Globus pallidus (tissue), 1 donor: ENCODE measurements at regions not wholly inside any gene's neighbourhood (a gene's known extent, or its start where the extent isn't known, plus 50 kb on each side); places are given as distances from the start of the nearest gene placed in this dataset.
"Not testable (repeated sequence)": the region's sequence is repeated elsewhere in the genome, so short reads cannot be mapped to it uniquely, and the experiment has no call there.

Experiments
- DNase-seq: peaks from one replicate; pipeline ENCODE4 v3.0.0-alpha.2; 2015; ENCODE audit warnings: low spot score

DNA sequence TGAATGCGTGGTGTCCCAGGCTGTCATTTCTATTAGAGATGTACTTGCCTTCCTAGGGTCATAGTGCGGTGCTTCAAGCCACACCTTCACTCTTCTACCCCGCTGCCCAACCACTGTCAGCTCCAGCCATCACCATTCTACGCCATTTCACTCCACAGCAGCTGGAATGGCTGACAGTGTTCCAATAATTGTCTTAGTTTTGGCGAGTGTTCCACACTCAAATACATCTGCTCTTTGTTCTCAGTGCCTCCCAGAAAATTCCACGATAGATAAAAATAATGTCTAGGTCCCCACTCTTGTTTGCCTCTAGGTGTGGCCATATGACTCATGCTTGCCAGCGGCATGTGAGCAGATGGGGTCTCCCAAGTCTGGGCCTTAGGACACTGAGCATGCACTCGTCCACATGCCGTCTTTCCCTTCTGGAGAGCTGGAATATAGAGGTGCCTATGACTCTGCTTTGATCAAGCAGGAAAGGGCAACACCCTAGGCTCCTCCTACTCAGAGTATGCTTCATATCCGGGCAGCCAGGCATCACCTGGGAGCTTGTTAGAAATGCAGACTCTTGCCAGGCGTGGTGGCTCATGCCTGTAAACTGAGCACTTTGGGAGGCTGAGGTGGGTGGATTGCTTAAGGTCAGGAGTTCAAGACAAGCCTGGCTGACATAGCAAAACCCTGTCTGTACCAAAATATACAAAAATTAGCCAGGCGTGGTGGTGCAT, 163.0 kb downstream of the BRMS1L start:
- DNase-seq: peak; percentile 86

- DNase-seq: no peak
These were observed 162.4 kb downstream of the BRMS1L start for GRCh38 chr14:35988550-35988949.

DNA sequence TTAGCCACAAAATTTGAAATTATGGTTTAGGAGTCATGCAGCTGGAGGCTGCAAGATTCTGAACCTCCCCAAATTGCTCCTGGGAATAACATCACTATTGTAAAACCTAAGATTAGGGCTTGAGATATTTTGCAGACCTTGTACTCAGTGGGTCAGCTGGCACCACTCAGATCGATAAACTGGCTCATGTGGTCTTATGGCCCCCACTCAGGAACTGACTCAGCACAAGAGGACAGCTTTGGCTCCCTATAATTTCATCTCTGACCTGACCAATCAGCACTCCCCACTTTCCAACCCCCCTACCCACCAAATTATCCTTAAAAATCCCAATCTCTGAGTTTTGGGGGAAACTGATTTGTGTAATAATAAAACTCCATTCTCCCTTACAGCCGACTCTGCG, 161.6 kb downstream of the BRMS1L start:
- no peak for DNase-seq

GRCh38 chr14:35986219-35986573, 160.1 kb downstream of the BRMS1L start:
- no peak for DNase-seq

DNA sequence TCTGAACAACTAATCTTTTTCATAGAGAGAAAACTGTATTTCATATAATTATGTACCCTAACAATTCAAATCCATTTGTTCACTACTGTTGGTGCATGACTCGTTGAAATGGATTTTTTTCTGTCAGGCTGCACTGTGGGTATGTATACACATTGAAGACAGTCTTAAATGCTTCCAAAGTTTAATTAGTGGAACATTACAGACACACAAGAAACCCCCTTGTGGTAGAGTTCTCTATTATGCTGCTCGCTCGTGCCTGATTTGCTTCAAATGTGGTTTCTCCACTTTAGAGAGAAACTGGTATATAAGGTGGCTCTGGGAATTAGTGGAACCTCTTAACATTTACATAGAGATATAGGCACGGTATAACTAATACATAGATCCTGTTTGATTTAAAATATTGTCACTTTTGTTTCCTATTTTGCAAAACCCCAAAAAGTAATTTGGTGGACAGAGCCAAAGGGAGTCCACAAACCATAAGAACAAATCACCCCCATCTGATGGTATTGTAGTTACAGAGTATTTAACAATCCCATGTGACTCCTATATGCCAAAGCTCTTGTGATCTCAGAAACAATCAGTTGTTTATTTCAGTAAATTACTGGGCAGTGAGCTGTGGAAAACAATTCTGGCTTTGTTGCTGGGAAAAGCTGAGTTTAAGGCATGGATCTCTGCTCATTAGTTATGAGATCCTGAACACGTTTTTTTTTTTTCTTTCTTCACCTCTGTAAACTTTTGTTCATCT, 159.5 kb downstream of the BRMS1L start:
- peak; percentile 96 for DNase-seq

DNA sequence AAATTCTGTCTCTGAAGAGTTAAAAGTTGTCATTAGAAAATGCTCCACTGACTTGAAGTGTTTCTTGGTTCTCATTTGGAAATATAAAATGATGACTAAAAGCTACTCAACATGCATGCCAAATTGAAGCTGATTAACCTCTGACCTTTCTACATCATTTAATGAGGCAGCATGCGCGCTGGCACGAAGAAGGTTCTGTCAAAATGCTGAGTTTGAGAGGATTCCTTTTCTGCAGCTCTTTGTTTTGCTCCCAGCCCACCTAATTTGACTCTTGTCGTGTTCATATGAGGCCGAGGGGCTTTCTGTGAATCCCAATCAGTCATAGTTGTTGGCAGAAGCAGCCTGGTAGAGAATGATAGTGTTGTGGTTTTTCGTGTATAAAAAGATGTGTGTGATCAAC, 153.4 kb downstream of the BRMS1L start:
- DNase-seq: no peak

GRCh38 chr14:35978561-35978960, 152.4 kb downstream of the BRMS1L start:
- DNase-seq: no peak

GRCh38 chr14:35975814-35976213, 149.7 kb downstream of the BRMS1L start:
- DNase-seq: no peak

DNA sequence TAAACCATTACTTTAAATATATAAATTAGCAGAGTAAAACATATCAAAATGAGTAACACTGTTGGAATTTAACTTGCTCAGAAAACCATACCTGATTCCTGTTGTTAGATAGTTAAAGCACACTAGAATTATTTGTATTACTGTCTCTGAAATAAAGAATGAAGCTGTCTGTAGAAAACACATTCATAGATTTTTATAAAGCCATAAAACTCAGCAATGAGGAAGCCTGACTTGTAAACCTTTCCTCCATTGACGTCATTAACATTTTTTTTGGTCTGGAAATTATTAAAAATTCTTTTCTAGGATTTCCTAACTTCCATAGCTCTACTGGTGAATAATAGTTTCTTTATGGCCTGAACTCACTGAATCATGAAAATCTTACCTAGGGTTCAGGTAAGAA, 147.6 kb downstream of the BRMS1L start:
- DNase-seq: no peak

GRCh38 chr14:35971965-35972630, 146.0 kb downstream of the BRMS1L start:
- no peak for DNase-seq

DNA sequence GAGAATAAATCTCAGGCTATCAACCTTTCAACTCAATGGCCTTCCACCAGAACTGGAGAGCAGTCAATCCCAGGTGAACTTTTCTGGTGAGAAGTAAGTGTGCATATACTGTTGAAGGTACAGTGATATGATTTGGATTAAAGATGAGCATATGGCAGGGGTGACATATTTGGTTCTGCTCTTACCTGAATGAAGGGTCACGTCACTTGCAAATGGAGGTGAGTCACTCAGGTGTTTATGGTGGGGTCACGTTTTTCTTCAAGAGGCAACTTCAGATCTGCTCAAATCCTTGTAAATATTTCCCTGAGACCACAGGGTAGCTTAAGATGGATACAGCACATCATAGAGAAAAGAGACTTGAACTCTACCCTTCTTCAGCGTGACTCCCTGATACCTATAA, 143.2 kb downstream of the BRMS1L start:
- DNase-seq: no peak

DNA sequence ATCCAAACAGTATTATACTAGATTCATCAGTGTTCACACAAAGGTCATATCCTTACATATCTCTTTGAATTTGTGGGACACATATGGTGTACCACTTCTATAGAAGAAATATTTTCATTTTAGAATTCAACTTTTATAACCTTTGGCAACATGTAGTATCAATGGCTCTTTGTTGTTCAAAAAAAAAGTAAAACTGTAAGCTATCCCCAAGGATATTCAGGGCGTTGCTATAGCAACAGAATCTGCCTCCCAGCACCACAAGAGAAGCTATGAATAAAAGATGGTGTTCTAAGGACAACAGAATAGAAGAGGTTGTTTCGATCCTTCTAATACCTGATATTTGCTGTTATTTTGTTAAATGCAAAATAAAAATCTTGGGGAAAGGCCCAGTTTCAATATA, 139.3 kb downstream of the BRMS1L start:
- peak; percentile 87 for DNase-seq

GRCh38 chr14:35964697-35965286, 138.7 kb downstream of the BRMS1L start:
- peak; percentile 54 for DNase-seq

DNA sequence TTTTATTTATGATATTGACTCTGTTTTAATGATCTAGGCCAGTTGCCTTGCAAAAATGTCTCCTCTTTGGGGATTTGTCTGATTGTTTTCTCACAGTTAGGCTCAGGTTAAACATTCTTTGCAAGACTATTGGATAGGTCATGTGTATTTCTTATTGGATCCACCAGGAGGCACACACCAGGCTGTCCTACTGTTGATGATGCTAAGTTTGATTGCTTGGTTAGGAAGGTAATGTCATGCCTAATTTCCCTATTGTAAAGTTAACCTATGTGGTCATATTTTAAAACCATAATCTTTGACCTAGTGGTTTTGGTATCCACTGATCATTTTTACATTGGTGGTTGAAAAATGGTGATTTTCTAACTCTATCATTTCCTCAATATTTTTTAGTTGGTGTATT, 137.1 kb downstream of the BRMS1L start:
- DNase-seq: no peak

DNA sequence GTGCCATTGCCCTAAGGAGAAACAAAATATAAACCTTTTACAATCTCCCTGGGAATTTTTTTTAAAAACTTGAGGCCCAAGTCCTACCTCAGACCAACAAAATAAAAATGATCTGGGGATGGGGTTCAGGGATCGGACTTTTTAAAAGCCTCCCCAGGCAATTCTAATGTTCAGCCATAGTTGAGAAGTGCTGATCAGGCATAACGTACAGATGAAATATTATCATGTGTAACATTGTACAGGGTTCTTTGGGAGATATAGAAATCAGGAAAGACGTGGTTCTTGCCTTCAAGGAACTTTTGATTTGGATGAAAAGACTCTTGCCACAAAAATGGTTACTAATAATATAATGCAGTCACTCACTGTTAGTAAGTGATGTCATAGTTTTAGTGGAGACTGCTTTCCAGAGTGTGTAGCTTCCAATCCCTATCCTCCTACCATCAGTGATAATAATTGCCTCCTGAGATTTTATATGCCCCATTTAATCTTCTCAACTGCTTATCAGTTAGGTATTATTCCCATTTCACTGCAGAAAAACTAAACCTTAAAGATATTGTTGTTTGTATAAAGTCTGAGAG, 135.6 kb downstream of the BRMS1L start:
- DNase-seq: no peak

GRCh38 chr14:35959835-35960234, 133.7 kb downstream of the BRMS1L start:
- DNase-seq: peak; percentile 84

DNA sequence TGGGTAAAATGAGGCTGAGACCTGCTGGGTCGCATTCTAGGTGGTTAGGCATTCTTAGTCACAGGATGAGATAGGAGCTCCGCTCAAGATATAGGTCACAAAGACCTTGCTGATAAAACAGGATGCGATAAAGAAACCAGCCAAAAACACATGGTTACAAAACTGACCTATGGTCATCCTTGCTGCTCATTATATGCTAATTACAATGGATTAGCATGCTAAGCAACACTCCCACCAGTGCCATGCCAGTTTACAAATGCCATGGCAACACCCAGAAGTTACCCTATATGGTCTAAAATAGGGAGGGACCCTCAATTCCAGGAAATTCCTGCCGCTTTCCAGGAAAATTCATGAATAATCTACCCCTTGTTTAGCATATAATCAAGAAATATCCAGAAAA, 132.4 kb downstream of the BRMS1L start:
- DNase-seq: no peak

DNA sequence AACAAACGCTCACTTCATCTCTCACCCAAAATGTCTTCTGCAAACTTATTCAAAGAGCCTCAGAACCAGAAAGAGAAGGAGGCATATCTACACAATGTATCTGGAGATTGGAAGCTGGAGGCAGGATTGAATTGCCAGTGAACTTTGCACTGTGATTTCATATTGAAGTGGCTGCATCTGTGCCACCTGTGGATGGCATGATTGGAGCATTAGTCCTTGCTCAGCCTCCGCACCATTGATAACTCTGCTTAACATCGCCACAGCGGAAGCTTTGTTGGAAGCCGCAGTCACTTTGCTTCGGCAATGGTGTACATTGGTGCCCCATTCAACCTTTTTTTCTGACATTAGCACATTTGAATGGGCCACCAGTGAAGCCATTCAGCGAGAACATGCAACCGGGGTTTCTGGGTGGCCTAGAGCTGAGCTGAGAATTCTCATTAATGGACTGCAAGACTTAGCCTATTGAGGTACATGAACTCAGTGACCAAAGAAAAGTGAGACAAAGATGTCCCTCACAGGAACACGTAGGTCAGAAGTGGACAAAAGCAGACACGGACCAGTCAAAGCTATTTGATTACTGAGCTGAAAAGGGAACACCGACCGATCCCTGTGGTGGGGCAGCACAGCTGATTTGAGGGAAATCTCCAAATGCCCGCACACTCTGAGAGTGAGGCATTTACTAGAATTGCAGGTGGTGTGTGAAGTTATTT, 130.4 kb downstream of the BRMS1L start:
- no peak for DNase-seq

DNA sequence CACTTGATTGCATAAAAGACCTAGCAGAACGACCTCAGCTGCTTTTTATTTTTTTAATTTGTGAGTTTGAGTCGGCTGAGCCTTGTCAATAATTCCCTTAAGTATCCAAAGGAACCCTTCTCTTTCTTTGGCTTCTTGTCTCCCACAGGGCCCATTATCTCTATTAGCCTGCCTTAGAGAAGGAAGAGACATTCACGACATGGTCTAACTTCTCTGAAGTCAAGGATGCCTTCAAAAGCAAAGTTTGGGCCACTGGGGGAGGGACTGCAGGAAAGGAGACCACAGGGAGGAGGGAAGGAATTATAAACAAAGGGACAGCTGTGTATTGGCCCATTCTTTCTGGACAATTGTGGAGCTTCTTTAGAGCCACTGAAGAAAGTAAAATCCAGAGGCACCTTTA, 126.4 kb downstream of the BRMS1L start:
- no peak for DNase-seq

DNA sequence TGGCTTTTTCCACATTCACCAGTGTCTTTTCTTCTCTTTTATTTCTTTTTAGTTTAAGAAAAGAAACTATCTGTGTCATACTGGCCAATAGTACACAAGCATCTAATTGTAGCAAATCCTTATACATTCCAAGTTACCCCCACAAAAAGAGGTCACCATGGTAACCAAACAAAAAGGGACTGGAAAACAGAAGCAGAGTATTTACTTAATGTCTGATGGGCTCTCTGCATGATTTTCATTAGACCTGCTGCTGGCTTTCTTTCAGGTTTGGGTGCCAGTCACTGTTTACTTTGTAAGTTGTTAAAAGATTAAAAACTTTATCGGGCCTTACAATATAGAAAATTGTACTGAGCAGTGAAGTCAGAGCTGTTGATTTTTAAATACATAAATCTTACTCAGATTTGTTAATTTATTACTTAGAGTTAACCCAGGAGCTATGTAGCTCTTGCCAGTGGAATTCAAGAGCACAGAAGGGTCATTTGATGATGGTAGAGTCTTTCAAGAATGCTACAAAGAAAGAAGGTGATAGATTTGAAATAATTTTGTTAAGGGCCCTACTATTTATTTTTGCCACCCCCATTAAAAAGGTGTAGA, 123.9 kb downstream of the BRMS1L start:
- no peak for DNase-seq

DNA sequence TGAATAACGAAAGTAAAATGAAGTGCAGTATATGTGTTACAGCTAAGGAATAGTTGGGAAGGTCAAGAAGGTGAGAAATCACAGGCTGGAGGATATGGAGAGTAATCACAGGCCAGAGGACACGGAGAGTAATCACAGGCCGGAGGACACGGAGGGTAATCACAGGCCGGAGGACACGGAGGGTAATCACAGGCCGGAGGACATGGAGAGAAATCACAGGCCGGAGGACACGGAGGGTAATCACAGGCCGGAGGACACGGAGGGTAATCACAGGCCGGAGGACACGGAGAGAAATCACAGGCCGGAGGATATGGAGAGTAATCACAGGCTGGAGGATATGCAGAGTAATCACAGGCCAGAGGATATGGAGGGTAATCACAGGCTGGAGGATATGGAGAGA, 121.8 kb downstream of the BRMS1L start:
- not testable (repeated sequence) for DNase-seq
